Psoas muscle (tissue), 7 donors: ENCODE measurements at regions not wholly inside any gene's neighbourhood (a gene's known extent, or its start where the extent isn't known, plus 50 kb on each side); places are given as distances from the start of the nearest gene placed in this dataset.
"Not testable (repeated sequence)": the region's sequence is repeated elsewhere in the genome, so short reads cannot be mapped to it uniquely, and the experiment has no call there.

Experiments
- ATAC-seq, 4 donors: fragments of 200-7000 bp; cut with Tn5 transposase; one replicate each; pipeline ENCODE4 v1.9.1; 2020; ENCODE audit warnings: moderate library complexity in 3 of 4, mild to moderate bottlenecking in 2 of 4
- DNase-seq, 2 donors: peaks; one replicate each; pipeline ENCODE4 v3.0.0-alpha.2; 2020
- H3K27ac ChIP-seq: fragments of 200-600 bp; one replicate; pipeline ENCODE4 v1.8.0; 2022
- H3K27me3 ChIP-seq, 3 donors: fragments of 200-600 bp in 1 of 3; one replicate each; pipeline versions ENCODE4 v1.6.1 to v1.8.0; 2013 to 2022; ENCODE audit warnings: low read length in 2 of 3, mild to moderate bottlenecking in 2 of 3, moderate library complexity in 1 of 3; ENCODE audit not compliant: insufficient read depth in 3 of 3
- H3K36me3 ChIP-seq, 2 donors: fragments of 200-600 bp in 1 of 2; one replicate each; pipeline versions ENCODE4 v1.6.1 to v1.8.0; 2013 to 2022; ENCODE audit warnings: low read depth in 1 of 2, mild to moderate bottlenecking in 1 of 2, moderate library complexity in 1 of 2; ENCODE audit not compliant: insufficient read depth in 1 of 2
- H3K4me1 ChIP-seq: fragments of 200-600 bp; one replicate; pipeline ENCODE4 v1.8.0; 2022
- H3K4me3 ChIP-seq: fragments of 200-600 bp; one replicate; pipeline ENCODE4 v1.8.0; 2022; ENCODE audit warnings: mild to moderate bottlenecking
- H3K9me3 ChIP-seq: fragments of 200-600 bp; one replicate; pipeline ENCODE4 v1.8.0; 2022
- CTCF ChIP-seq: fragments of 200-600 bp; IDR thresholded peaks from one replicate; pipeline ENCODE4 v1.8.0; 2022; ENCODE audit warnings: antibody characterized with exemption
- WGBS, 3 donors: extraction: QIAGEN DNeasy Blood & Tissue Kit; methylation state at CpG; one replicate each; pipeline versions ENCODE4 v1.1.6 to v1.1.7; 2013; 5-methylcytosine and 5-hydroxymethylcytosine counted together
- intact Hi-C, 2 donors: fragments of 100-400 bp; cut with DNase I; formaldehyde crosslinking; loops; one replicate each; pipeline versions ENCODE4 v1.11.0 to v1.14.2; 2022
- donor health status: healthy with polysubstance abuse.
- donor health status: DM: no; HTN: no; CAD: no; lungs with moderate emphysema.
- donor health status: Bipolar disorder and iron deficiency.
- donor health status: healthy.
- donor health status: DM: yes; HTN: yes; CAD: no.
- donor health status: DM: no; HTN: no; CAD: no.
- donor health status: DM: yes; HTN: yes; CAD: no.

- intact Hi-C loops: no loop called here
- Histone ChIP-seq H3K27ac (no peak overlapping the region), H3K9me3 (no peaks in the 10 kb centered on the region), H3K4me3 (no peak overlapping the region), H3K4me1 (no peaks in the 10 kb centered on the region), H3K27me3 (no peaks in the 10 kb centered on the region), H3K36me3 (no peaks in the 10 kb centered on the region)
- 17 to 40% (median 38%) methylated on average over 1 of the region's 1 CpG for WGBS, 3 donors
- DNase-seq: no peak
- no peak for ATAC-seq
- TF ChIP-seq CTCF: no peak
These were observed 63.8 kb upstream of the GABRQ start for GRCh38 chrX:152573866-152574265.

GRCh38 chrX:152575331-152575730 is 62.4 kb upstream of the GABRQ start:
- H3K36me3 ChIP-seq: no peaks in the 10 kb centered on the region
- DNase-seq: no peak
- no peak for ATAC-seq
- no peaks in the 10 kb centered on the region for H3K27me3 ChIP-seq
- intact Hi-C loops: no loop called here
- no peak overlapping the region for H3K4me3 ChIP-seq
- 46 to 76% (median 63%) methylated on average over 1 of the region's 1 CpG for WGBS, 3 donors
- H3K4me1 ChIP-seq: no peaks in the 10 kb centered on the region
- H3K27ac ChIP-seq: no peak overlapping the region
- TF ChIP-seq CTCF: no peak
- no peaks in the 10 kb centered on the region for H3K9me3 ChIP-seq

- DNase-seq, ATAC-seq, H3K4me1 ChIP-seq, H3K4me3 ChIP-seq, H3K27ac ChIP-seq, H3K9me3 ChIP-seq, H3K27me3 ChIP-seq, H3K36me3 ChIP-seq, intact Hi-C loops: not testable (repeated sequence)
- 93 to 99% (median 98%) methylated on average over 2 of the region's 3 CpGs for WGBS, 3 donors
These were observed 50.2 kb upstream of the GABRQ start for GRCh38 chrX:152587523-152587922.
